ENCODE measurements at regions not wholly inside any gene's neighbourhood (a gene's known extent, or its start where the extent isn't known, plus 50 kb on each side); places are given as distances from the start of the nearest gene placed in this dataset.
"Not testable (repeated sequence)": the region's sequence is repeated elsewhere in the genome, so short reads cannot be mapped to it uniquely, and the experiment has no call there.

- no peak for DNase-seq
Measured at GRCh38 chr2:163919717-163920116, 183.9 kb upstream of the FIGN start.

- DNase-seq, result not testable (repeated sequence)
Measured at GRCh38 chr2:163914486-163914885, 178.7 kb upstream of the FIGN start.

GRCh38 chr2:163913532-163913944 is 177.7 kb upstream of the FIGN start:
- not testable (repeated sequence) for DNase-seq

- no peak for DNase-seq
Measured at GRCh38 chr2:163909411-163910080, 173.7 kb upstream of the FIGN start.

- DNase-seq, result no peak
Measured at GRCh38 chr2:163906410-163906809, 170.6 kb upstream of the FIGN start.

- no peak for DNase-seq
Measured at GRCh38 chr2:163897799-163898198, 162.0 kb upstream of the FIGN start.

GRCh38 chr2:163893444-163893843 is 157.6 kb upstream of the FIGN start:
- DNase-seq, result not testable (repeated sequence)

GRCh38 chr2:163888591-163888990 is 152.8 kb upstream of the FIGN start:
- no peak for DNase-seq

- DNase-seq, result peak; percentile 1
Measured at GRCh38 chr2:163887182-163887581, 151.4 kb upstream of the FIGN start.

- DNase-seq, result no peak
Measured at GRCh38 chr2:163884416-163884815, 148.6 kb upstream of the FIGN start.

- DNase-seq, result peak; percentile 26
Measured at GRCh38 chr2:163878718-163879117, 142.9 kb upstream of the FIGN start.

- DNase-seq, result no peak
Measured at GRCh38 chr2:163877316-163877715, 141.5 kb upstream of the FIGN start.

- DNase-seq, result no peak
Measured at GRCh38 chr2:163863073-163863472, 127.3 kb upstream of the FIGN start.

- DNase-seq, result no peak
Measured at GRCh38 chr2:163859951-163860350, 124.1 kb upstream of the FIGN start.

GRCh38 chr2:163856941-163857340 is 121.1 kb upstream of the FIGN start:
- DNase-seq, result no peak

GRCh38 chr2:163852616-163853015 is 116.8 kb upstream of the FIGN start:
- DNase-seq, result no peak

- no peak for DNase-seq
Measured at GRCh38 chr2:163849756-163850435, 114.1 kb upstream of the FIGN start.

- DNase-seq, result no peak
Measured at GRCh38 chr2:163838890-163839289, 103.1 kb upstream of the FIGN start.

- DNase-seq, result no peak
Measured at GRCh38 chr2:163836167-163836566, 100.4 kb upstream of the FIGN start.

GRCh38 chr2:163834841-163835240 is 99.0 kb upstream of the FIGN start:
- DNase-seq, result no peak

GRCh38 chr2:163834221-163834620 is 98.4 kb upstream of the FIGN start:
- DNase-seq, result no peak

- DNase-seq, result no peak
Measured at GRCh38 chr2:163828771-163829170, 93.0 kb upstream of the FIGN start.

- DNase-seq, result no peak
Measured at GRCh38 chr2:163822033-163822432, 86.2 kb upstream of the FIGN start.

- no peak for DNase-seq
Measured at GRCh38 chr2:163812926-163813520, 77.2 kb upstream of the FIGN start.
